Mucosa of descending colon (tissue), 3 donors: ENCODE measurements at regions not wholly inside any gene's neighbourhood (a gene's known extent, or its start where the extent isn't known, plus 50 kb on each side); places are given as distances from the start of the nearest gene placed in this dataset.

Source experiments
- ATAC-seq: fragments of 200-7000 bp; cut with Tn5 transposase; one replicate; pipeline ENCODE4 v1.9.1; 2020; ENCODE audit warnings: mild to moderate bottlenecking, moderate library complexity
- DNase-seq, 3 donors: peaks; one replicate each; pipeline ENCODE4 v3.0.0-alpha.2; 2020
- H3K36me3 ChIP-seq: fragments of 200-600 bp; one replicate; pipeline ENCODE4 v1.8.0; 2021; ENCODE audit warnings: low read depth, mild to moderate bottlenecking
- H3K4me1 ChIP-seq: fragments of 200-600 bp; one replicate; pipeline ENCODE4 v1.8.0; 2021; ENCODE audit warnings: low read depth, mild to moderate bottlenecking
- H3K4me3 ChIP-seq: fragments of 200-600 bp; one replicate; pipeline ENCODE4 v1.8.0; 2021; ENCODE audit warnings: mild to moderate bottlenecking
- H3K9me3 ChIP-seq: fragments of 200-600 bp; one replicate; pipeline ENCODE4 v1.8.0; 2021; ENCODE audit warnings: mild to moderate bottlenecking
- intact Hi-C, 2 donors: fragments of 100-400 bp; cut with DNase I in 1 of 2; cut with micrococcal nuclease in 1 of 2; formaldehyde crosslinking; loops; one replicate each; pipeline versions ENCODE4 v1.11.0 to v1.11.1; 2022; cut with DNase I, micrococcal nuclease
- TF ChIP-seq, protein P1 (sequence below): fragments of 200-600 bp; IDR thresholded peaks from one replicate; pipeline ENCODE4 v1.8.0; 2022; ENCODE audit warnings: antibody characterized with exemption, mild to moderate bottlenecking
- donor health status: DM: no; HTN: no; CAD: no; lungs with moderate emphysema.
- donor health status: DM: no; HTN: no; CAD: no.
- donor health status: DM: no; HTN: yes; CAD: no.

DNA sequence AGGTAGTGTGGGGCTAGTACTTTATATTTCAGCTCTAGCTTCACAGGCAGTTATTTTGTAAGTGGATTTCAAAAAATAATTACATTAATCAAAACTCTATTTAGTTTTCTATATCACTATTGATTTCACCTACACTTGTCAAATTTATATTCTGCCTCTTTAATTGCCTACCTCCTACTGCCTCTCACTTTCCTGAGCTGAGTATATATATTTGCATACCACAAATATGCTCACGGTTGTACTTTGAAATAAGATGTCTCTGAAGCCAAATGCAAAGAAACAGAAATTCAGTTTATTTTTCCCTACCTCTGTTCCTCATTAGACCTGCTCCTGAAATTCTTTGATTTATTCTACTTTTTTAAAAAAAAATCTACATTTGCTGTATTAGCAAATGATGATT, 309.3 kb upstream of the TGFBR2 start:
- H3K4me3 ChIP-seq = no peak overlapping the region
- no peak for ATAC-seq
- TF ChIP-seq, protein P1, sequence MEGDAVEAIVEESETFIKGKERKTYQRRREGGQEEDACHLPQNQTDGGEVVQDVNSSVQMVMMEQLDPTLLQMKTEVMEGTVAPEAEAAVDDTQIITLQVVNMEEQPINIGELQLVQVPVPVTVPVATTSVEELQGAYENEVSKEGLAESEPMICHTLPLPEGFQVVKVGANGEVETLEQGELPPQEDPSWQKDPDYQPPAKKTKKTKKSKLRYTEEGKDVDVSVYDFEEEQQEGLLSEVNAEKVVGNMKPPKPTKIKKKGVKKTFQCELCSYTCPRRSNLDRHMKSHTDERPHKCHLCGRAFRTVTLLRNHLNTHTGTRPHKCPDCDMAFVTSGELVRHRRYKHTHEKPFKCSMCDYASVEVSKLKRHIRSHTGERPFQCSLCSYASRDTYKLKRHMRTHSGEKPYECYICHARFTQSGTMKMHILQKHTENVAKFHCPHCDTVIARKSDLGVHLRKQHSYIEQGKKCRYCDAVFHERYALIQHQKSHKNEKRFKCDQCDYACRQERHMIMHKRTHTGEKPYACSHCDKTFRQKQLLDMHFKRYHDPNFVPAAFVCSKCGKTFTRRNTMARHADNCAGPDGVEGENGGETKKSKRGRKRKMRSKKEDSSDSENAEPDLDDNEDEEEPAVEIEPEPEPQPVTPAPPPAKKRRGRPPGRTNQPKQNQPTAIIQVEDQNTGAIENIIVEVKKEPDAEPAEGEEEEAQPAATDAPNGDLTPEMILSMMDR = no peak

DNA sequence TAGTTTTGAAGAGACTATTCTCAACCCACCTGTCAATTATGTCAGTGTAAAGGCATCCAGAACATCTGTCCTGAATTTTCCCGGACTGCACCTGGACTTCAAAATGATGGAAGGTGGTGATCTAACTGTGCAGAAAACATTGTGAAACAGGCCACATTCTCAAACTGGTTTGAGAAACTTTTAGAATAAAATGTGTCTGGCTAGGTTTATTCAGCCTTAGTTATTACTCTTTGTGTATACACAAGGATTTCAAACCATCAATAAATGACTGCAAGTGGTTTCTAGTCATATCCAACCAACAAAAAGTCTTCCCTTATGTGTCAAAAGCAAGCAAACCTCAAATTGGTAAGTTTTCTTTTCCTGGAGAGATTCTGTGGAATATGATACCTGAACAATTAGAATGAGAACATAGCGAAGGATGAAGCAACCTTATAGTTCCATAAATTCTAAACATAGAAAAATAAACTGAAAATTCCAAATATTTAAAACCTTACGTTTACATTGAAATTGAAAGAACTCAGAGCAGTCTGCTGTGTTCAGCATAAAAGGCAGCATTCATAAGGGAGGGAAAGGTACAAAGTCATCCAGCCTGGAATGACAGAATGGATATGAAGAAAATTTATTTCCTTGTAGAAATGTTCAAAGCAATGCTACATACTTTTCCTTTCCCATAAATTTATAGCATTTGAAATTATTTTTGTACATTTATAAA, 306.6 kb upstream of the TGFBR2 start:
- intact Hi-C loops = no loop called here
- Histone ChIP-seq H3K36me3 (no peaks in the 10 kb centered on the region), H3K4me1 (no peaks in the 10 kb centered on the region), H3K9me3 (no peaks in the 10 kb centered on the region), H3K4me3 (no peak overlapping the region)
- DNase-seq (no peak), ATAC-seq (no peak)
- TF ChIP-seq, protein P1 = no peak

More for the DNA sequence above, 309.3 kb upstream of the TGFBR2 start:
- DNase-seq = no peak
- Histone ChIP-seq H3K9me3 (no peaks in the 10 kb centered on the region), H3K36me3 (no peaks in the 10 kb centered on the region), H3K4me1 (no peaks in the 10 kb centered on the region)
- intact Hi-C loops = no loop called here

DNA sequence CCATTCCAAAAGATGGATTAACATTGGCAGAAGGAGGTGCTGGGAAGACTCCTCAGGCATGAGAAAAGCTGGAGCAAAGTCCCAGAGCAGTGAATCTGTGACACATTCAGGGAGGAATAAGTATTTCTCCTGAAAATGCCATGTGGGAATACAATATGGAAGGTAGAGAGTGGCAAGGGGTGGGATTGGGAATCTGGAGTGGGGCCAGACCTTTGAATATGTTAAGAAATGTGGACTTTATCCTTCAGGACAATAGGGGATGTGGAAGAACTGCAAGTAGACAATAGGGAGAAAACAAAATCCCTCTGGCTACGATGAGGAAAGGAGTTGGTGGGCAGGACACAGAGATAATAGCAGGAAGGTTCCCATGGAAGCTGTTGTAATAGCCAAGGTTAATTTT, 305.6 kb upstream of the TGFBR2 start:
- intact Hi-C loops = no loop called here
- Histone ChIP-seq H3K4me1 (no peaks in the 10 kb centered on the region), H3K36me3 (no peaks in the 10 kb centered on the region), H3K4me3 (no peak overlapping the region), H3K9me3 (no peaks in the 10 kb centered on the region)
- TF ChIP-seq, protein P1 = no peak
- ATAC-seq (no peak), DNase-seq (no peak)

DNA sequence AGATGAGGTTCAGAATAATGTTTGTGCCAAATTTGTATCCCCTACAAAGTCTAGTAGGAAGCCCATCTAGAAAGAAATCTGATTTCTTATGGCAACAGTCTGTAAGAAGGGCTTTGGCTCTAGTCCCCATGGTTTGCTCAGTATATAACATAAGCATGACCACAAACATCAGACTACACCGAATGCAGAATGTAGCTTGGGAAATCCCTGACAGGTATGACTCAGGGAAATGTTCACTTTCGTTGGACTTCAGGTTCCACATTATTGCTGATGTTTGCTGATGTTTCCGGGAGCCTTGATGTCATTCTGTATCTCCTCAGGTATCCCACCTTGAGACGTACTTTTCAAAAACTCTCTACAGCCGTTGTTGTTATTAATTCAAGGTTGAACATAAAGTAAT, 304.4 kb upstream of the TGFBR2 start:
- Histone ChIP-seq H3K4me1 (no peaks in the 10 kb centered on the region), H3K9me3 (no peaks in the 10 kb centered on the region), H3K4me3 (no peak overlapping the region), H3K36me3 (no peaks in the 10 kb centered on the region)
- DNase-seq (no peak), ATAC-seq (no peak)
- intact Hi-C loops = no loop called here
- TF ChIP-seq, protein P1 = no peak

DNA sequence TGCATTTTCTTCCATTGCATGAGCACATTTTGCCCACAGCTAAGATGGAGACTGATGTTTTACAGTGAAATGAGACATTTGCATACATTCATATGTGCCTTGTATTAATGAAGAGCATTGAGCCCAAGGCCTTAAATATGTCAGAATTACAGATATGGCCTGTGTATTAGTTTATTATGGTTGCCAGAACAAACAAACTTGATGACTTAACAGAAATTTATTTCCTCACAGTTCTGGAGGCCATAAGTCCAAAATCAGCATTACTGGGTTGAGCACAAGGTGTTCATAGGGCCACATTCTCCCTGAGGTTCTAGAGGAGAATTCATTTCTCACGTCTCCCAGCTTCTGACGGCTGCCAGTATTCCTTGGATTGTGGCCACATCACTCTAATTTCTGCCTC, 302.6 kb upstream of the TGFBR2 start:
- H3K4me3 ChIP-seq = no peak overlapping the region
- ATAC-seq (no peak), DNase-seq (no peak)
- H3K36me3 ChIP-seq = no peaks in the 10 kb centered on the region
- TF ChIP-seq, protein P1 = no peak
- H3K4me1 ChIP-seq = no peaks in the 10 kb centered on the region
- H3K9me3 ChIP-seq = no peaks in the 10 kb centered on the region
- intact Hi-C loops = no loop called here

DNA sequence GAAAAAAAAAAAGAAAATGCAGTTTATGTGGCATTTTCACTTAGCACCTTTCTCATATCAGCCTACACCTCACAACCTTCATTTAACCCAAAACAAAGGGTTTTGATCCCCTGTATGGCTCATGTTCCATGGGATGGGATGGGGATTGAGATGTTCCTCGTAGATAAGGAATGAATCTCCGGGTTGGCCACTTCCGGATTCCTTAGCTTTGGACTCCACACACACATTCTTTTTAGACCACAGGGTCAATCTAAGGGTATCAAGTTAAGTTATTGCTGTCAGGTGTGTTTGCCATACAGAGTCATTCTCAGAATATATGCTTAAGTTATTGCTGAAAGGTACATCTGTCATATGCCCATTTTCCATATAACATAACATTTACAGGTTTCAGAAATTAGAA, 301.4 kb upstream of the TGFBR2 start:
- H3K4me1 ChIP-seq = no peaks in the 10 kb centered on the region
- DNase-seq = no peak
- no peak overlapping the region for H3K4me3 ChIP-seq
- intact Hi-C loops = no loop called here
- no peaks in the 10 kb centered on the region for H3K9me3 ChIP-seq
- ATAC-seq = no peak
- H3K36me3 ChIP-seq = no peaks in the 10 kb centered on the region
- TF ChIP-seq, protein P1 = no peak
